NB4 (cell line): ENCODE measurements at regions not wholly inside any gene's neighbourhood (a gene's known extent, or its start where the extent isn't known, plus 50 kb on each side); places are given as distances from the start of the nearest gene placed in this dataset.
"Not testable (repeated sequence)": the region's sequence is repeated elsewhere in the genome, so short reads cannot be mapped to it uniquely, and the experiment has no call there.

Experiments
- CTCF ChIP-seq: IDR thresholded peaks from one replicate; pipeline ENCODE4 v1.5.1; 2012; ENCODE audit warnings: low read depth, low read length
- MAX ChIP-seq: IDR thresholded peaks from 2 replicates; pipeline ENCODE4 v1.6.1; 2011; ENCODE audit warnings: low read depth, low read length

GRCh38 chr4:34335556-34335955 is 1908.8 kb downstream of the ARAP2 start:
- TF ChIP-seq CTCF, MAX: not testable (repeated sequence)
